SK-N-SH (cell line): ENCODE measurements at regions not wholly inside any gene's neighbourhood (a gene's known extent, or its start where the extent isn't known, plus 50 kb on each side); places are given as distances from the start of the nearest gene placed in this dataset.

Source experiments
- CTCF ChIA-PET: fragments of 300-600, 350-600 bp; formaldehyde crosslinking; extraction: SDS; loops from one replicate; lab custom pipeline; 2021; lab: Yijun Ruan, JAX
- POLR2A ChIA-PET: fragments of 350-600 bp; sonication (Branson Sonifier 250); formaldehyde crosslinking; extraction: SDS; loops from one replicate; lab custom pipeline; 2020; ENCODE audit warnings: antibody characterized with exemption, inconsistent platforms; lab: Yijun Ruan, JAX
- DNase-seq: peaks from one replicate; pipeline ENCODE4 v3.0.0; 2012
- H2AFZ ChIP-seq: fragments of 200-600 bp; sonication (generic); 2 replicates; pipeline ENCODE4 v1.8.1; 2016; ENCODE audit warnings: antibody characterized with exemption, mild to moderate bottlenecking, low read depth
- H3F3A ChIP-seq: fragments of 200-600 bp; sonication (generic); replicated peaks from 2 replicates; pipeline ENCODE3; 2016; ENCODE audit warnings: antibody characterized with exemption, mild to moderate bottlenecking; ENCODE audit not compliant: insufficient read depth
- H3K27ac ChIP-seq, 2 experiments: fragments of 200-500 bp in 1 of 2; fragments of 200-600 bp in 1 of 2; sonication (Bioruptor generic) in 1 of 2; sonication (generic), shearing (Covaris generic) in 1 of 2; 2 replicates each; pipeline versions ENCODE4 v1.5.1 to v1.6.1; 2014 to 2016; ENCODE audit warnings: low read depth in 2 of 2, inconsistent platforms in 1 of 2, low read length in 1 of 2, mild to moderate bottlenecking in 1 of 2, mixed read lengths in 1 of 2
- H3K27me3 ChIP-seq: fragments of 200-600 bp; sonication (generic), shearing (Covaris generic); 2 replicates; pipeline ENCODE4 v1.6.1; 2016; ENCODE audit warnings: mixed run types; ENCODE audit not compliant: insufficient read depth
- H3K36me3 ChIP-seq, 2 experiments: fragments of 200-500 bp in 1 of 2; fragments of 200-600 bp in 1 of 2; sonication (Bioruptor generic) in 1 of 2; sonication (generic) in 1 of 2; replicated peaks in 1 of 2; 2 replicates each; pipeline versions ENCODE3 to v1.5.1; 2014 to 2016; ENCODE audit warnings: low read length in 1 of 2, mild to moderate bottlenecking in 1 of 2; ENCODE audit not compliant: insufficient read depth in 2 of 2, control insufficient read depth in 1 of 2
- H3K4me1 ChIP-seq, 2 experiments: fragments of 200-500 bp in 1 of 2; fragments of 200-600 bp in 1 of 2; sonication (Bioruptor generic) in 1 of 2; sonication (generic), shearing (Covaris generic) in 1 of 2; 2 replicates each; pipeline versions ENCODE4 v1.5.1 to v1.6.1; 2014 to 2016; ENCODE audit warnings: low read depth in 1 of 2, low read length in 1 of 2, mixed run types in 1 of 2; ENCODE audit not compliant: insufficient read depth in 2 of 2, control insufficient read depth in 1 of 2
- H3K4me2 ChIP-seq: fragments of 200-600 bp; sonication (generic), shearing (Covaris generic); 2 replicates; pipeline ENCODE4 v1.6.1; 2017; ENCODE audit warnings: mixed run types
- H3K4me3 ChIP-seq, 2 experiments: fragments of 200-500 bp in 1 of 2; fragments of 200-600 bp in 1 of 2; sonication (Bioruptor generic) in 1 of 2; sonication (generic), shearing (Covaris generic) in 1 of 2; 2 replicates each; pipeline versions ENCODE4 v1.5.1 to v1.8.1; 2014 to 2016; ENCODE audit warnings: low read depth in 2 of 2, inconsistent platforms in 1 of 2, low read length in 1 of 2, mild to moderate bottlenecking in 1 of 2, mixed read lengths in 1 of 2, moderate library complexity in 1 of 2
- H3K79me2 ChIP-seq: fragments of 200-600 bp; sonication (generic); 2 replicates; pipeline ENCODE4 v1.8.1; 2017; ENCODE audit warnings: mild to moderate bottlenecking; ENCODE audit not compliant: insufficient read depth
- H3K9ac ChIP-seq: fragments of 200-600 bp; sonication (generic); 2 replicates; pipeline ENCODE4 v1.6.1; 2017; ENCODE audit warnings: mixed run types
- H3K9me2 ChIP-seq: fragments of 200-600 bp; sonication (generic); 2 replicates; pipeline ENCODE4 v1.6.1; 2017; ENCODE audit warnings: mixed run types
- H3K9me3 ChIP-seq: fragments of 200-600 bp; sonication (generic); 2 replicates; pipeline ENCODE4 v1.6.1; 2017; ENCODE audit warnings: mixed run types, mild to moderate bottlenecking, moderate library complexity
- H4K20me1 ChIP-seq: fragments of 200-600 bp; sonication (generic); 2 replicates; pipeline ENCODE4 v1.6.1; 2017; ENCODE audit warnings: mild to moderate bottlenecking, mixed run types; ENCODE audit not compliant: insufficient read depth
- EZH2phosphoT487 ChIP-seq: fragments of 200-600 bp; sonication (generic); IDR thresholded peaks from 2 replicates; pipeline ENCODE4 v1.6.1; 2017; ENCODE audit warnings: low read depth, mixed run types, mild to moderate bottlenecking, antibody characterized with exemption, moderate library complexity, borderline replicate concordance
- GATA2 ChIP-seq: sonication (generic); formaldehyde crosslinking; IDR thresholded peaks from 2 replicates; pipeline ENCODE4 v1.5.0; 2020; ENCODE audit warnings: mild to moderate bottlenecking, missing genetic modification reagents
- MXI1 ChIP-seq: IDR thresholded peaks from 2 replicates; pipeline ENCODE4 v1.6.1; 2012; ENCODE audit warnings: mild to moderate bottlenecking, low read depth, low read length, improper control_type of control experiment
- RAD21 ChIP-seq: IDR thresholded peaks from 2 replicates; pipeline ENCODE4 v1.6.1; 2012; ENCODE audit warnings: mild to moderate bottlenecking, low read length
- RCOR1 ChIP-seq: fragments of 150-350 bp; IDR thresholded peaks from 2 replicates; pipeline ENCODE4 v1.6.1; 2017; ENCODE audit warnings: antibody characterized with exemption, low read length
- RFX5 ChIP-seq: IDR thresholded peaks from 2 replicates; pipeline ENCODE4 v1.6.1; 2012; ENCODE audit warnings: mild to moderate bottlenecking, improper control_type of control experiment, low read length
- RXRA ChIP-seq: IDR thresholded peaks from 2 replicates; pipeline ENCODE4 v1.4.0; 2012; ENCODE audit warnings: low read depth, mild to moderate bottlenecking, borderline replicate concordance
- TAF1 ChIP-seq: IDR thresholded peaks from 2 replicates; pipeline ENCODE4 v1.6.1; 2012; ENCODE audit warnings: low read depth, mild to moderate bottlenecking, low read length, moderate library complexity, borderline replicate concordance
- TCF12 ChIP-seq: IDR thresholded peaks from 2 replicates; pipeline ENCODE4 v1.4.0; 2012
- WGBS: methylation state at CpG from one replicate; pipeline ENCODE4 v1.1.6; 2017; ENCODE audit warnings: low lambda C conversion rate; 5-methylcytosine and 5-hydroxymethylcytosine counted together
- TF ChIP-seq, protein P1 (sequence below): fragments of 200-600 bp; sonication (generic); IDR thresholded peaks from 2 replicates; pipeline ENCODE4 v1.6.1; 2017; ENCODE audit warnings: antibody characterized with exemption, mild to moderate bottlenecking, moderate library complexity
- TF ChIP-seq, protein P2 (sequence below): IDR thresholded peaks from 2 replicates; pipeline ENCODE4; 2012
- TF ChIP-seq, protein P3 (sequence below): IDR thresholded peaks from 2 replicates; pipeline ENCODE4 v1.4.0; 2012; ENCODE audit warnings: low read depth
- TF ChIP-seq, protein P4 (sequence below): fragments of 150-350 bp; IDR thresholded peaks from 2 replicates; pipeline ENCODE4 v1.6.1; 2017; ENCODE audit warnings: antibody characterized with exemption, low read length, low read depth, borderline replicate concordance
- TF ChIP-seq, protein P5 (sequence below): IDR thresholded peaks from 2 replicates; pipeline ENCODE4 v1.4.0; 2012; ENCODE audit warnings: low read depth, borderline replicate concordance
- TF ChIP-seq, protein P6 (sequence below): IDR thresholded peaks from 2 replicates; pipeline ENCODE4 v1.4.0; 2012; ENCODE audit warnings: low read depth, borderline replicate concordance
- TF ChIP-seq, protein P7 (sequence below): fragments of 150-350 bp; IDR thresholded peaks from 2 replicates; pipeline ENCODE4 v1.6.1; 2016; ENCODE audit warnings: mild to moderate bottlenecking, low read depth, low read length

DNA sequence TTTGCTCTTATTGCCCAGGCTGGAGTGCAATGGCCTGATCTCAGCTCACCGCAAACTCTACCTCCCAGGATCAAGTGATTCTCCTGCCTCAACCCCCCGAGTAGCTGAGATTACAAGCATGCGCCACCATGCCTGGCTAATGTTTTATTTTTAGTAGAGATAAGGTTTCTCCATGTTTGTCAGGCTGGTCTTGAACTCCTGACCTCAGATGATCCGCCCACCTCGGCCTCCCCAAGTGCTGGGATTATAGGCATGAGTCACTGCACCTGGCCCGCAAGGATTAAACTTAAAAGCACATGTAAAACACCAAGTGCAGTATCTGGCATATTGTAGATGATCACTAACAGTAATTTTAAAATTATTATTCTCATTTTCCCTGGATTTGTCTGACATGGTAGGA, 72.9 kb downstream of the C1QL2 start (continued):
- TF ChIP-seq, protein P1, sequence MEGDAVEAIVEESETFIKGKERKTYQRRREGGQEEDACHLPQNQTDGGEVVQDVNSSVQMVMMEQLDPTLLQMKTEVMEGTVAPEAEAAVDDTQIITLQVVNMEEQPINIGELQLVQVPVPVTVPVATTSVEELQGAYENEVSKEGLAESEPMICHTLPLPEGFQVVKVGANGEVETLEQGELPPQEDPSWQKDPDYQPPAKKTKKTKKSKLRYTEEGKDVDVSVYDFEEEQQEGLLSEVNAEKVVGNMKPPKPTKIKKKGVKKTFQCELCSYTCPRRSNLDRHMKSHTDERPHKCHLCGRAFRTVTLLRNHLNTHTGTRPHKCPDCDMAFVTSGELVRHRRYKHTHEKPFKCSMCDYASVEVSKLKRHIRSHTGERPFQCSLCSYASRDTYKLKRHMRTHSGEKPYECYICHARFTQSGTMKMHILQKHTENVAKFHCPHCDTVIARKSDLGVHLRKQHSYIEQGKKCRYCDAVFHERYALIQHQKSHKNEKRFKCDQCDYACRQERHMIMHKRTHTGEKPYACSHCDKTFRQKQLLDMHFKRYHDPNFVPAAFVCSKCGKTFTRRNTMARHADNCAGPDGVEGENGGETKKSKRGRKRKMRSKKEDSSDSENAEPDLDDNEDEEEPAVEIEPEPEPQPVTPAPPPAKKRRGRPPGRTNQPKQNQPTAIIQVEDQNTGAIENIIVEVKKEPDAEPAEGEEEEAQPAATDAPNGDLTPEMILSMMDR, result no peak
- TF ChIP-seq, protein P2, sequence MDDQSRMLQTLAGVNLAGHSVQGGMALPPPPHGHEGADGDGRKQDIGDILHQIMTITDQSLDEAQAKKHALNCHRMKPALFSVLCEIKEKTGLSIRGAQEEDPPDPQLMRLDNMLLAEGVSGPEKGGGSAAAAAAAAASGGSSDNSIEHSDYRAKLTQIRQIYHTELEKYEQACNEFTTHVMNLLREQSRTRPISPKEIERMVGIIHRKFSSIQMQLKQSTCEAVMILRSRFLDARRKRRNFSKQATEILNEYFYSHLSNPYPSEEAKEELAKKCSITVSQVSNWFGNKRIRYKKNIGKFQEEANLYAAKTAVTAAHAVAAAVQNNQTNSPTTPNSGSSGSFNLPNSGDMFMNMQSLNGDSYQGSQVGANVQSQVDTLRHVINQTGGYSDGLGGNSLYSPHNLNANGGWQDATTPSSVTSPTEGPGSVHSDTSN, result no peak
- TF ChIP-seq MXI1, result no peak

DNA sequence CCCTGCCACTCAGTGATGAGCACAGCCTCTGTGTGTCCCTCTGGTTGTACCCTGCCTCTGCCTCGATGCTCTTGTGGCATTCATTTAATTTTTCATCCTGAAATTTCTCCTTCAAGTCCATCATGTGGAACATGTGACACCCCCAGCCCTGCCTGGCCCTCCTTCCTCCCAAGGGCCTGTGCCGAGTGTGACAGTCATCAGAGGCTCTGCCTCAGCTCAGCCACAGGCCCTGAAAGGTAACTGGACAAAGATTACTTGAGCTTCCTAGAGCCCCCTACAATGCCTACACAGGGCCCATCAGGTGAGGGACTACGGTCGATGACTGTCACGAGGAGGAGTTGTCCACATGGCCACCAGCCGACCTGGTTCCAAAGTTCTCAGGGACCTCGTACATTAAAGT, 75.1 kb downstream of the C1QL2 start:
- no peaks in the 10 kb centered on the region for H3K9me3 ChIP-seq
- no peaks in the 10 kb centered on the region for H3K4me1 ChIP-seq
- 30% methylated on average over 5 of the region's 7 CpGs for WGBS
- H2AFZ ChIP-seq, result no peak overlapping the region
- POLR2A ChIA-PET, result no interaction called here
- no peaks in the 10 kb centered on the region for H3K79me2 ChIP-seq
- no peaks in the 10 kb centered on the region for H3K9me2 ChIP-seq
- no peak for DNase-seq
- H3K4me3 ChIP-seq, result no peak overlapping the region
- no peak overlapping the region for H3K9ac ChIP-seq
- no peak overlapping the region for H3K4me2 ChIP-seq
- H4K20me1 ChIP-seq, result no peaks in the 10 kb centered on the region
- CTCF ChIA-PET, result no interaction called here
- H3F3A ChIP-seq, result no peaks in the 10 kb centered on the region
- no peaks in the 10 kb centered on the region for H3K36me3 ChIP-seq
- no peaks in the 10 kb centered on the region for H3K27me3 ChIP-seq
- no peak overlapping the region for H3K27ac ChIP-seq
- no peak for TF ChIP-seq EZH2phosphoT487
- TF ChIP-seq, protein P1, result no peak
- TF ChIP-seq TCF12, result no peak
- TF ChIP-seq, protein P3, sequence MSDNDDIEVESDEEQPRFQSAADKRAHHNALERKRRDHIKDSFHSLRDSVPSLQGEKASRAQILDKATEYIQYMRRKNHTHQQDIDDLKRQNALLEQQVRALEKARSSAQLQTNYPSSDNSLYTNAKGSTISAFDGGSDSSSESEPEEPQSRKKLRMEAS, result no peak
- TF ChIP-seq, protein P4, sequence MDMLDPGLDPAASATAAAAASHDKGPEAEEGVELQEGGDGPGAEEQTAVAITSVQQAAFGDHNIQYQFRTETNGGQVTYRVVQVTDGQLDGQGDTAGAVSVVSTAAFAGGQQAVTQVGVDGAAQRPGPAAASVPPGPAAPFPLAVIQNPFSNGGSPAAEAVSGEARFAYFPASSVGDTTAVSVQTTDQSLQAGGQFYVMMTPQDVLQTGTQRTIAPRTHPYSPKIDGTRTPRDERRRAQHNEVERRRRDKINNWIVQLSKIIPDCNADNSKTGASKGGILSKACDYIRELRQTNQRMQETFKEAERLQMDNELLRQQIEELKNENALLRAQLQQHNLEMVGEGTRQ, result no peak
- TF ChIP-seq, protein P2, result no peak
- TF ChIP-seq, protein P5, sequence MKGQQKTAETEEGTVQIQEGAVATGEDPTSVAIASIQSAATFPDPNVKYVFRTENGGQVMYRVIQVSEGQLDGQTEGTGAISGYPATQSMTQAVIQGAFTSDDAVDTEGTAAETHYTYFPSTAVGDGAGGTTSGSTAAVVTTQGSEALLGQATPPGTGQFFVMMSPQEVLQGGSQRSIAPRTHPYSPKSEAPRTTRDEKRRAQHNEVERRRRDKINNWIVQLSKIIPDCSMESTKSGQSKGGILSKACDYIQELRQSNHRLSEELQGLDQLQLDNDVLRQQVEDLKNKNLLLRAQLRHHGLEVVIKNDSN, result no peak
- no peak for TF ChIP-seq RFX5
- TF ChIP-seq, protein P6, sequence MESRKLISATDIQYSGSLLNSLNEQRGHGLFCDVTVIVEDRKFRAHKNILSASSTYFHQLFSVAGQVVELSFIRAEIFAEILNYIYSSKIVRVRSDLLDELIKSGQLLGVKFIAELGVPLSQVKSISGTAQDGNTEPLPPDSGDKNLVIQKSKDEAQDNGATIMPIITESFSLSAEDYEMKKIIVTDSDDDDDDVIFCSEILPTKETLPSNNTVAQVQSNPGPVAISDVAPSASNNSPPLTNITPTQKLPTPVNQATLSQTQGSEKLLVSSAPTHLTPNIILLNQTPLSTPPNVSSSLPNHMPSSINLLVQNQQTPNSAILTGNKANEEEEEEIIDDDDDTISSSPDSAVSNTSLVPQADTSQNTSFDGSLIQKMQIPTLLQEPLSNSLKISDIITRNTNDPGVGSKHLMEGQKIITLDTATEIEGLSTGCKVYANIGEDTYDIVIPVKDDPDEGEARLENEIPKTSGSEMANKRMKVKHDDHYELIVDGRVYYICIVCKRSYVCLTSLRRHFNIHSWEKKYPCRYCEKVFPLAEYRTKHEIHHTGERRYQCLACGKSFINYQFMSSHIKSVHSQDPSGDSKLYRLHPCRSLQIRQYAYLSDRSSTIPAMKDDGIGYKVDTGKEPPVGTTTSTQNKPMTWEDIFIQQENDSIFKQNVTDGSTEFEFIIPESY, result no peak
- no peak for TF ChIP-seq RCOR1
- no peak for TF ChIP-seq RAD21
- TF ChIP-seq TAF1, result no peak
- TF ChIP-seq RXRA, result no peak
- TF ChIP-seq, protein P7, sequence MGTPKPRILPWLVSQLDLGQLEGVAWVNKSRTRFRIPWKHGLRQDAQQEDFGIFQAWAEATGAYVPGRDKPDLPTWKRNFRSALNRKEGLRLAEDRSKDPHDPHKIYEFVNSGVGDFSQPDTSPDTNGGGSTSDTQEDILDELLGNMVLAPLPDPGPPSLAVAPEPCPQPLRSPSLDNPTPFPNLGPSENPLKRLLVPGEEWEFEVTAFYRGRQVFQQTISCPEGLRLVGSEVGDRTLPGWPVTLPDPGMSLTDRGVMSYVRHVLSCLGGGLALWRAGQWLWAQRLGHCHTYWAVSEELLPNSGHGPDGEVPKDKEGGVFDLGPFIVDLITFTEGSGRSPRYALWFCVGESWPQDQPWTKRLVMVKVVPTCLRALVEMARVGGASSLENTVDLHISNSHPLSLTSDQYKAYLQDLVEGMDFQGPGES, result no peak
- no peak for TF ChIP-seq GATA2 (CRISPR knock-in tag)
